Transverse colon (tissue), 4 donors: ENCODE measurements at regions not wholly inside any gene's neighbourhood (a gene's known extent, or its start where the extent isn't known, plus 50 kb on each side); places are given as distances from the start of the nearest gene placed in this dataset.

Experiments used
- CTCF ChIP-seq, 5 experiments: fragments of 200-600 bp in 3 of 5; fragments of 450-650 bp in 2 of 5; sonication (generic) in 3 of 5; IDR thresholded peaks; 1 replicate in 2 of 5; 2 replicates in 3 of 5; pipeline ENCODE4 v1.5.1; 2016 to 2017; ENCODE audit warnings: antibody characterized with exemption in 5 of 5, inconsistent platforms in 3 of 5, mild to moderate bottlenecking in 2 of 5, moderate library complexity in 1 of 5
- EP300 ChIP-seq: sonication (generic); formaldehyde crosslinking; IDR thresholded peaks from one replicate; pipeline ENCODE4 v1.6.1; 2017; ENCODE audit warnings: antibody characterized with exemption, low read depth
- POLR2A ChIP-seq: fragments of 450-650 bp; IDR thresholded peaks from one replicate; pipeline ENCODE4 v1.6.1; 2016; ENCODE audit warnings: antibody characterized with exemption, mild to moderate bottlenecking, moderate library complexity
- POLR2AphosphoS5 ChIP-seq, 3 donors: sonication (generic); formaldehyde crosslinking; IDR thresholded peaks; one replicate each; pipeline ENCODE4 v1.6.1; 2016; ENCODE audit warnings: antibody characterized with exemption in 3 of 3

GRCh38 chr5:7186818-7187217, 209.1 kb upstream of the ADCY2 start:
- no peak for TF ChIP-seq POLR2A
- TF ChIP-seq CTCF (IDR thresholded peaks at IDR 0.05) = no peak
- no peak for TF ChIP-seq POLR2AphosphoS5 (IDR thresholded peaks at IDR 0.05)
- TF ChIP-seq EP300 = no peak
